HG02678 (cell line): ENCODE measurements at regions not wholly inside any gene's neighbourhood (a gene's known extent, or its start where the extent isn't known, plus 50 kb on each side); places are given as distances from the start of the nearest gene placed in this dataset.
"Not testable (repeated sequence)": the region's sequence is repeated elsewhere in the genome, so short reads cannot be mapped to it uniquely, and the experiment has no call there.

ENCODE experiments used
- ATAC-seq: cut with Tn5 transposase; IDR thresholded peaks from one replicate; pipeline ENCODE4 v1.9.1; 2021; ENCODE audit warnings: mild to moderate bottlenecking, moderate library complexity; ENCODE audit not compliant: unreplicated experiment

DNA sequence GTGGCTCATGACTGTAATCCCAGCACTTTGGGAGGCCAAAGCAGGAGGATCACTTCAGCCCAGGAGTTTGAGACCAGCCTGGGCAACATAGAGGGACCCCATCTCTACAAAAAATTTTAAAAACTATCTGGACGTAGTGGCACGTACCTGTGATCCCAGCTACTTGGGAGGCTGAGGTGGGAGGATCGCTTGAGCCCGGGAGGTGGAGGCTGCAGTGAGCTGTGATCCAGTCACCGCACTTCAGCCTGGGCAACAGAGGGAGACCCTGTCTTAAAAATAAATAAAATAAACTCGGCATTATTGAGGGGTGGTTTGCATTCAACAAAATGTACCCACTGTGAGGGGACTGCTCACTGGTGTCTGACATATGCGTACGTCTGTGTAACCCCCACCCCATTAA lies 79.5 kb upstream of the GSE1 start:
- not testable (repeated sequence) for ATAC-seq

DNA sequence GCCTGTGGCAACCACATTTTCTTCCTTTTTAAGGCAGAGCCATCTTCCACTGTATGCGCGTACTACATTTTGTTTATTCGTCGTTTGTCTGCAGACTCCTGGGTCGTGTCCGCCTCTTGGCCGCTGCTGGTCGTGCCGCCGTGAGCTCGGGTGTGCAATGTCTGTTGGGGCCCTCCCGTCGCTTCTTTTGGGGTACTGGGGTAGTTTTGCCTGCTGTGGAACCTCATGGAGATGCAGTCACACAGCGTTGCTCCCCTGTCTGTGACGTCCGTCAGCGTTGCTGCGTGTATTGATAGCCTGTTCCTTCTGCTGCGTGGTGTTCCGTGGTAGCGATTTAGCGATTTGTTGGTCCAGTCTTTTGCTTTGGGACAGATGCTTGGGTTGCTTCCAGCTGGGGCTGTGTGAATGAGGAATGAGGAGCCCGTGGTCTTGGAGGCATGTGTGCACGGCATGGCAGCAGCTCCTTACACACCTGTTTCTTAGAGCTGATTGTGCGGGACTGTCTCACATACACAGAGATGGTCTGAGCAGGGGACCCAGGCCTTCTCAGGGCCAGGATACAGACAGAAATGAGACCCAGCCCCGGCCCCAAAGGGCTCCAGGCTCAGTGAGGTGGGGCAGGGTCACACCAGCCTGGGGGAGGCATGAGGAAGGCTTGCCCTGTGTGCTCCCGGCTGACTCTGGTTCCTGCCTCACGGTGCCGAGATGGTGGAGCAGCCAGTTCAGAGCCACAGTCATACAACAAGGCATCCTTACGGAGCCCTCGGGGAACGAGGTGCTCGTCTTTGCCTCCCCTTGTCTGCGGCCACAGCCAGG lies 78.4 kb upstream of the GSE1 start:
- ATAC-seq: no peak

DNA sequence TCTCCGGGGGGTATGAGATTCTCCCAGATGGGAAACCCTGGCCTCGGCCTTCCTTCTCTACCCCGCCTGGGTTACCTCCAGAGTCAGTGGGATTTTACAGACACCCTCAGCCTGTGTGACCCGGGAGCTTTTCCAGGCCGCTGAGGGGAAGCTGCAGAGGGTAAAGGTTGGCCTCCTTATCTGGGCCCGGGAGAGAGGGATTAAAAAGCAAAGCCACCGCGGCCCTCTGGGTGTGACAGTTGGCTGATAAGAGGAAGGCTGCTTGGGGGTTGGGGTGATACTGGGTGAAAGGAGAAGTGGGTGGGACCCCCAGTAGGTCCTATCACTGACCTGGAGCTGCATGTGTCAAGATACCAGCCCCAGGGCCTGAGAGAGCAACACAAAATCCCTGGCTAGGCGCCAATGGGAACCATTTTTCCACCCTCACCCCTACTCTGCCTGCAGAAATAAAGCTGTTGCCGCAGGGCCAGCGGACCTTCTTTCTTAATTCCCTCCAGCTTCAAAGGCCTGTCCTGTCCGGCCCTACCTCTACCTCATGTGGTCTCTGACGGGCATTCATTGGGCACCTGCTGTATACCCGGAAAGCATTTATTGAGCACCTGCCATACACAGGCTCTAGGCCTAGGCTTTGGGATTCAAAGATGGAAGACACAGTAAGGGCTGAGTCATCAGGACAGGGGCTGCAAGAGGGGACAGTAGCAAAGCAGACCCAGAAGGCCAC lies 77.6 kb upstream of the GSE1 start:
- no peak for ATAC-seq

DNA sequence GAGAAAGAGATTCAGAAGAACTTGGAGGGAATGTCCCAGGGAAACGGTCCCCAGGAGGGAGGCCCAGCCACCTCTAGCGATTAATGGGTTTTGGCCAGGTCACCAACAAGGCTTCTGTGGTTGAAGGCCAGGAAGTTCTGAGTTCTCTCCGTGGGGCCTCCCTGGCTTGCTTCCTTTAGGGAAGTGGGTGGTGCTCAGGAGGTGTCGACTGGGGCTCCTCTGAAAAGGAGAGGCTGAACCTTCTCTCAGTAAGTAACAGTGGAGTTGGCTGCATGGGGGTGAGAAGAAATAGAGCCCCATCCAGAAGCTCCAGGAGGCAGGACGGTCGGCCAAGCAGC lies 77.1 kb upstream of the GSE1 start:
- no peak for ATAC-seq

DNA sequence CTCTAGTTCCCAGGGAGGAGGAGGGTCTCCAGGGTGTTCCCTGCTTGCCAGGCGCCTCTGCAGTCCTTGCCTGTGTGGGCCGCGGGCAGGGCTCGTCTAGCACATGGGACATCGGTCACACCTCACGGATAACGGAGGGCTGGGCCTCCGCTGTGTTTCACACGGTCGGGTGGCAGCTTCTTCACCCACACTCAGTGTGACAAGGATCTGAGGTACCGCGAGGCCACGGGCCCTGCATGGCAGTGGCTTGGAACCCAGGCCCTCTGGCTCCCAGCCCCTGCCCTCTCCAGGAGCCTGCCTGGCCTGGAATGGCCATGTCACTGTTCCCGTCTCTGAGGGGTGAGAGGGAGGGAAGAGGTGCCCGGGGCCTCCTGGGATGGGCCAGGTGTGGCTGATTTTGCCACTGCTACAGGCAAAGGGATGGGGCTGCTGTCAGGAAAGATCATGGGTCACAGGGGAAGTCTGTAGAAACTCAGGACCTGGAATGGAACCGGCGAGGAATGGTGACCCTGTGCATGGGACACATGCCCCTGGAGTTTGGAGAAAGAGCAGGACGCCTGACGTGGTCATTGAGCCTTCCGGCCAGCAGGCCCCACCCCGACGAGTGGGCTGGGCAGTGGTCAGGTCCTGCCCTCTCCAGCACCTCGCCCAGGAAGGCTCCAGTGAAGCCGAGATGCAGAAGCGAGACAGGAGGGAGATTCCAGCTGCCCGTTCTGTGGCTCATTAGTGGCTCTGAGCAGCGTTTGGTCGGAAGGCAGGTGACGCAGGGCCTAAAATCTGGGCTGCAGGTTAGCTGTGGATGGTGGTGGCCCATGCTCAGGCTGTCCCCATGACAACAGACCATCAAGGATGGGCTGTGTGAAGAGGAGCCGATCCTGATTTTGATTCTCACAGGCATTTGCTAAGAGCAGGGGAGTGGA lies 76.5 kb upstream of the GSE1 start:
- no peak for ATAC-seq

DNA sequence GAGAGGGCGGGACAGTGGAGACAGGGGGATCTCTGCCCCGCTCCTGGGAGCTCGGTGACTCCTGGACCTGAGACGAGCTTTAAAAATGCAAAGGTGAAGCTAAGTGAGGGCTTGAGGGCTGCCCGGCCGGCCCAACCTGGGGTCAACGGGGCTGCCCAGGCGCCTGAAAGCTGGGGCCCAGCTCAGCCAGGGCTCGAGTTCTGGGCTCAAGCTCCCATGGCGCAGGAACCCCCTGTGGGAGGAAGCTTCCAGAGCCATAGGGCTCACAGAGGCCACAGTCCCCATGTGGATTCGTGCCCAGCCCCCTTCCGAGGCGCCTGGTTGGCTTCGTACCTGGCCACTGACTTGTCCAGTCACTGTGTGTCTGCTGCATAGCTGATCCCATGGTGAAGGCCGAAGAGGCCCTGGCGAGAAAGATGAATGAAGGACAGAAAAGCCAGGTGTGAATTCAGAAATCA lies 75.8 kb upstream of the GSE1 start:
- ATAC-seq: no peak

DNA sequence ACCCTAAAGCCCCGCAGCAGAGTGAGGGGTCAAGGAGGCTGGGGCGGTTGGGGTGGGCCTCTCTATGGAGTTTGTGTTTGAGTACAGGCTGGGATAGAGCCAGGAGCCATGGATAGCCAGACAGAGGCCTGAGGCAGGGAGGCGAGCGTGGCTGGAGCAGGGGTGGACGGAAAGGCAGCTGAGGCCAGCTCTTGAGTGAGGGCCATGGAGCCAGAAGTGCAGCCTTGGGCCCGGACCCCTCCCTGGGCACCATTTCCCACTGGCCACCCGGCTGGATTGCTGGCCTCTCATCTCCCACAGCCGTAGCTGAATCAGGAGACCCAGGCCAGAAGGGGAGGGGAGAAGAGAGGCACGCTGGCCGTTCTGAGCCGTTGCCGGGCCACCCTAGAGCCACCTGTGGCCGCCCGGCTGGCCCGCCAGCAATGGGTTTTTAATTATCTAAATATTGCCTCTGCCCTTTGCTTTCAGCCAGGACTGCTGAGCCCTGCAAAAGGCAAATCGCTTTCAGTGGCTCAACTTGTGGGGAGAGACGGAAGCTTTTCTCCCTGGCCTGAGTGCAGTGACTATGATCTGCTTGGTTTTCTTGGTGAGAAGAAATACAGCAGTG lies 75.2 kb upstream of the GSE1 start:
- no peak for ATAC-seq

DNA sequence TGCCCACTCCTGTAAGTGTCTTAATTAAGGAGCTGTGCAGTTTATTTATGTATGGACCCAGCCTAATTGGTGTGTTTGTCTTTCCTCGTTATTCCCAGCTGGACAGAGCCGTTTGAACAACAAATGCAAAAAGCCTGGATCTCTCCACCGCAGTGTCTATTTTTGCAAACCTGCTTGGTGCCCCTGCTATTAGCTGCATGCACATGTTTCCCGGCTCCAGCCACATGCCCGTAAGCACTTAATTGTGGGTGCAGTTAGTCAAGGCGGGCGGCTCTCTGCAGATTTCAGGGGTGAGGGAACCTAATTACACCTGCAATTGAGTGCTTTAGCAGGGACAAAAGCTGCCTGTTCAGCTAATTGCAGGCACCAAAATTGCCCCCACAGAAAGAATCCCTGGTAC lies 74.0 kb upstream of the GSE1 start:
- ATAC-seq: no peak

DNA sequence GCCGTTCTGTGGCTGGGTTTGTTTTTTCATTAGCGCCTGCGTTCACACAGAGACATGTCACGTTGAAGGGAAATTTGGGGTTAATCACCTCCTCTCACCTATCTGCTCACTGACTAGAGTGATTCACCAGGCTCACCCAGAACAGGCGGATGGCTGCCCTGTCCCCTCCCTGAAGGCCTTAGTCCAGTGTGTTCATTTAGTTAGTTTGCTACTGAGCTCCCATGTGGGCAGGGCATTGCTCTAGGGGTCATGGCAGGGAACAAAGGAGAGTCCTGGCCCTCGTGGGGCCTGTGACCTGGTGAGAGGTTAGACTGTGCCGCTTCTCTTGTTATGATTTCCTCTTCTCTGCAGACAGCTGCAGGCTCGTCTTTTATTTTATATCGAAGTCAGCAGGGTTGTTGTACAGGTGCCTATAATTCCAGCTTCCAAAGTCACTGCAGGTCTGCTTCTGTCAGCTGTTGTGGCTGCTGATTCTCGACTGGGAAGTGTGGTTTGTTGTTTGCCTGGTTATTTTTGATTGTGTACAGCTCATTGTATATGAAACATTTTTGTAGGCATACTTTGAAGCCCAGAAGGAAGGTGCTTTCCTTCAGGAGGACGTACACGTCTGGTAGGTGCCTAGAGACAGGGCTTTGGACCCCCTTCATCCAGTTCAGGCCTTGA lies 73.4 kb upstream of the GSE1 start:
- ATAC-seq: no peak

DNA sequence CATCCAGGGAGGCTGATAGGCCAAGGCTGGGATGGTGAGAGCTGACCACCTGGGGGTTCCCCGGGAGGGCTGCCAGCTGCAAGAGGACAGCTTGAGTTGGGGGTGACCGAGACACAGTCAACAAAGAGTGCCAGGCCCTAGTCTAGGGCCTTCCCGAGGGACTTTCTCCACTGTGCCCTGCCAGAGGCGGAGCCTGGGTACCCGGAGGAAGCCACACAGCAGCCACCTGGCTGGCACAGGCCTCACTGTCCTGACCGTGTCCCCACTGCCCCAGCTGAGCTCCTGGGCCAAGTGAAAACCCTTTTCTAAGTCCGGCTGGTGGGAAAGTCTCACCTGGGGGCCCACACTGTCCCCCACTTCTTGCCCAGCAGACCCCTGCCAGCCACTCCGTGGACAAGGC lies 71.9 kb upstream of the GSE1 start:
- no peak for ATAC-seq

DNA sequence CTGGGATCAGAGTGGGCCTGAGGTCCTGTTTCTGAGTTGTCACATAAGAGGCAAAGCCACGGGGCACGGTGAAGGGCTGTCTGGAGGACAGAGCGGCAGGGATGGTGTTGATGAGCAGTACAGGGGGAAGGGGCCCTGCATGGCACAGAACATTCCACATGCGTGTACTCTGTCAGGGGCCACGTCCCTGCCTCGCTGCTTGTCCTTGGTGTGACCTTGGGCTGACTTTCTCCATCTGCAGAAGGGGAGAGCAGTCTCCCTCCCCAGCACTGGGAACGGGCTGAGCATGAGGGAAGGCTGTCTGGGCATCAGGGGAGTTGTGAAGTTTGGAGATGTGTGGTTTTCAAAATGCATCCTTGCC lies 71.5 kb upstream of the GSE1 start:
- ATAC-seq: no peak

DNA sequence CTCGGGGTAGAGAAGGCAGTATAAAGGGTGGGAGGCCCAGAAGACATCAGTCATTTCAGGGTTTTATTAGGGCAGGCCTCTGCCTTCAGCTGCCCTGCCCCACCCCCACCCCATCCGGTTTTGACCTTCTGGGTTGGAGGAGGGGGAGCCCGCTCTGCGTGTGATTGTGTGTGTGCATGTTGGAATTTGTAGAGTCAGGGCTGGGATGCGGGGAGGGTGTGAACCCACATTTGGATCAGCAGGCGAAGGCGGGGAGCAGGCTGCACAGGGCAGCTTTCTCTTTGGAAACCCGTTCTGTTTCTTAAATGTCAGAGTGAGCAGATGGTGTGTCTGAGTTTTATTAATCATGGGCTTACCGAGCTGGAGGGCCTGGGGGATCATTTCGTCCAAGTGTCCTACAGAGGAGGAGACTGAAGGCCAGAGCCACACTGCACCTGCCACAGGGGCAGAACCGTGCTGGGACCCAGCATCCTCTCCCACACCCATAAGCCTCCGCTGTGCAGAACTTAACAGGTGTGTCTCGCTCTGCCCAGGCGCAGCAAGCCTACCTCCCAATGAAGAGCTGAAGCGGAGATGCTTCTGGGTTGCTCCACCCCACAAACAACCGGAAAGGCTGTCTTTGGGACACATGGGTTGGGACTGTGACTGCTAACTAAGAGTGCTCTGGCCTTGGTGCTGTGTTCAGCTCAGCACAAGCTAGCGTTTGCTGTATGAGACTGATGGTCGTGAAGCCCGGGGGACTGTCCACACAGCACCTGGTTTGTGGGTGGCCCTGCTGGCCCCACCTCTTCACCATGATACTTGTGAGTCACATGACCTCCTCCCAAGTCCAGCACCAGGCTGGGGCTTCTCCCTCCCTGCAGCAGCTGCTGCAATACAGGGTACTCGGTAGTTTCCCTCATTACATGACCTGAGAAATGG lies 70.9 kb upstream of the GSE1 start:
- ATAC-seq: no peak

DNA sequence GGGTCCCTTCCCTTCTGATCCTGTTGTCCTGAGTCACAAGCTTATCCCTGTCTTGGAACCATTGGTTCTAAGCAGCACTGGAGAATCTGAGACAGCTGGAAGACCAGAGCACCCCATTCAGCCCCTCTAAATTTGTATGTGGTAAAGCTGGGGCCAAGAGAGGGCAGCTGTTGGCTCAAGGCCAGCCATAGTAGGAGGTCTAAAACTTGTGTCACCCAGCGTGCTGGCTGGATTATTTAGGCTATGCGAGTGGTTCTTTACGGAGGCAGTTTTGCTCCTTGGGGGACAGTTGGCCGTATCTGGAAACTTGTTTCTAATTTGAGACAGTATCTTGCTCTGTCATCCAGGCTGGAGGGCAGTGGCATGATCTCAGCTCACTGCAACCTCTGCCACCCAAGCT lies 69.6 kb upstream of the GSE1 start:
- no peak for ATAC-seq

DNA sequence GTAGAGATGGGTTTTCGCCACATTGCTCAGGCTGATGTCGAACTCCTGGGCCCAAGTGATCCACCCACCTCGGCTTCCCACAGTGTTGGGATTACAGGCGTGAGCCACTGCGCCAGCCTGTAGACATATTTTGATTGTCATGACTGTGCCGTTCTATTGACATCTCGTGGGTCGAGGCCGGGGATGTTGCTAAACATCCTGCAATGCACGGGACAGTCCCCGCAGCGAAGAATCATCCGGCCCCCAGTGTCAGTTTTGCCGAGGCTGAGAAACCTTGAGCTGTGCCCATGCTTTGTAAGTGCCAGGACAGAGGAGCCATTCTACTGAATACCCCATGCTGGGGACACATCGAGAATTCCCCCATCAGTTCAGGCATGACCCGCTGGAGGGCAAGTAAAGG lies 69.1 kb upstream of the GSE1 start:
- no peak for ATAC-seq

DNA sequence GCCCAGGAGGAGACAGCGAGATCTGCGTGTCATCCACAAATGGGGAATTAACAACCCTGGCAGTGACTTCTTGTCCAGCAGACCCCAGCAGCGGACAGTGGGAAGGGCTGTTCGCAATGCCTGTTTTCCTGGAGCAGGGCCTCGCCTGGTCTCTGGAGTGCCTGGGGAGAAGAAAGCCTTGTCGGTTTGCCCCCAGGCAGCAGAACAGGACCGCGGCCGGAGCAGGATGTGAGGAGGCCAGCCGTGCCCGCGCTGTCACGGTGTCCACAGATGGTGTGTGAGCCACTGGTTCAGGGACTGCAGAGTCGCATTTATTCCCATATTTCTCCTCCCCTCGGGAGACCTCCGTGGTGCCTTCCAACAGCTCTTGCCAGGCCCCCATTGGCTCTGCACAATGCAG lies 68.5 kb upstream of the GSE1 start:
- ATAC-seq: no peak

DNA sequence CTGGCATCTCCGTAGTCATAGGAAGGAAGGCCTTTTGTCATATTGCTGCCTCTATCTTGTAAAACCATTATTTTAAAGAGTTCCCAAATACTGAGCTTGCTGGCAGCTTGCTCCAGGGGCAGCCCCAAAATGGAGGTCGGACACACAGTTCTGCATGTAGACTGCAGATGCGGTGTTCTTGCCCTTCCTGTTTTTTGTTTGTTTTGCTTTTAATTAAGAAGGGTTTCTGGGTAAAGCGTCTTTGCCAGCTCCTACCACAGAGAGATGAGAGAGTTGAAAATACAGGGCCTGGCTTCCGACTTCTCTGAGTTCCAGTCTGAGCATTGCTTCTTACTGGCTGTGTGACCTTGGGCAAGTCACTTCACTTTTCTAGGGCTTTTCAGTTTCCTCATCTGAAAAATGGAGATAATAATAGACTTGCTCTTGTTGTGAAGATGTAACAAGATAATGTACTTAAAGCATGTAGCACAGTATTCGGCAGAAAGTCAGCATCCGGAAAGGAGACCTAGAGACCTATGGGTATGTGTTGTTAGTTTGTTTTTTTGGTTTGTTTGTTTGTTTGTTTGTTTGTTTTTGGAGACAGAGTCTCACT lies 67.8 kb upstream of the GSE1 start:
- no peak for ATAC-seq

DNA sequence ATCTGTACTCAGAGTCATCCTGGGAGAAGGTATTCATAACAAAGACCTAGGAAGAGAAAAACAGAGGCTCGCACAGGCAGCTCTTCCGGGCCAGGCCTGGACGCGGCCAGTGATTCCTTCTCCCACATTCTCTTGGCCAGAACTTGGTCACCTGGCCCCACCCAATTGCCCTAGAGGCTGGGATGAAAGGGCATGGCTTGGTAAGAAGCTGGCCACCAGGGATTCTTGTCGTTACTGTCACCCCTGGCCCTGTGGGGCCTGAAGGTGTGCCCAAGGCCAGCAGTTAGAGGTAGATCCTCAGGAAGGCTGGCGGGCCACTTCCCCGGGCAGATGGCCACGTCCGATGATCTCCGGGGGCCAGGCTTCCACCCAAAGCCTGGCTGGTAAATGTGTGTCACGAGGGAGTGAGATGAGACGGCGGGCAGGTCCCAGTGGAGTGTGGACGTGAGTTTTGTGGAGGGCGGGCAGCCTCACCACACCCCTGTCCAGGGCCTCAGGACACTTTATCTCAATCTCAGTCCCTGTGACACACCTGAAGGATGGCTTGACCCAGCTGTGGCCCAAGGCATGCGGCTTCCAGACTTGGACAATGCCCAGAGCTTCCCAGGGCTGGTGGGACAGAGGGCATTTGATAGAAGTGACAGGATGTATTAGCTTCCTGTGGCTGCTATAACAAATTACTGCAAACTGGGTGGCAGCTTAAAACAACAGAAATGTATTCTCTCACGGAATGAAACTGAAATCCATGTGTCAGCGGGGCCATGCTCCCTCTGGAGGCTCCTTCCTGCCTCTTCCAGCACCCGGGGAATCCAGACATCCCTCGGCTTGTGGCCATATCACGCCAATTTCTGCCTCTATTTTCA lies 66.3 kb upstream of the GSE1 start:
- no peak for ATAC-seq

DNA sequence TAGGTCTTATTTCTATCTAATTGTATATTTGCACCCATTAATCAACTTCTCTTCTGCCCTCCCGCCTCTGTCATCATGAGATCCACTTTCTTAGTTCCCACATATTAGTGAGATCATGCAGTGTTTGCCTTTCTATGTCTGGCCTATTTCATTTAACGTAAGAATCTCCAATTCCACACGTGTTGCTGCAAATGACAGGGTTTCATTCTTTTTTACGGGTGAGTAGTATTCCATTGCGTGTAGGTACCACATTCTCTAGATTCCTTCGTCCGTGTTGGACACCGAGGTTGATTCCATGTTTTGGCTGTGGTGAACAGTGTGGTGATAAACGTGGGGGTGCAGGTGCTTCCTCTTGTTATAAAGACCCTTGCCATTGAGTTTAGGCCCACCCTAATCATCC lies 64.7 kb upstream of the GSE1 start:
- ATAC-seq: no peak
